ENCODE measurements at regions not wholly inside any gene's neighbourhood (a gene's known extent, or its start where the extent isn't known, plus 50 kb on each side); places are given as distances from the start of the nearest gene placed in this dataset.

- DNase-seq = no peak
Observed at GRCh38 chr15:39095218-39095879, 485.5 kb upstream of the THBS1 start.

- no peak for DNase-seq
Observed at GRCh38 chr15:39096608-39097205, 484.2 kb upstream of the THBS1 start.

- no peak for DNase-seq
Observed at GRCh38 chr15:39099524-39099923, 481.4 kb upstream of the THBS1 start.

GRCh38 chr15:39100106-39100660, 480.7 kb upstream of the THBS1 start:
- DNase-seq = no peak

- no peak for DNase-seq
Observed at GRCh38 chr15:39102431-39102830, 478.4 kb upstream of the THBS1 start.

- DNase-seq = no peak
Observed at GRCh38 chr15:39106950-39107349, 473.9 kb upstream of the THBS1 start.

- no peak for DNase-seq
Observed at GRCh38 chr15:39108021-39108420, 472.9 kb upstream of the THBS1 start.

GRCh38 chr15:39110336-39110735, 470.5 kb upstream of the THBS1 start:
- DNase-seq = no peak

GRCh38 chr15:39110746-39111145, 470.1 kb upstream of the THBS1 start:
- DNase-seq = no peak

GRCh38 chr15:39113741-39114140, 467.1 kb upstream of the THBS1 start:
- no peak for DNase-seq

- DNase-seq = no peak
Observed at GRCh38 chr15:39114690-39115378, 466.0 kb upstream of the THBS1 start.

GRCh38 chr15:39115379-39116057, 465.4 kb upstream of the THBS1 start:
- no peak for DNase-seq

GRCh38 chr15:39118510-39118909, 462.4 kb upstream of the THBS1 start:
- no peak for DNase-seq

- no peak for DNase-seq
Observed at GRCh38 chr15:39124155-39124552, 456.7 kb upstream of the THBS1 start.

- DNase-seq = no peak
Observed at GRCh38 chr15:39124553-39125171, 456.2 kb upstream of the THBS1 start.

GRCh38 chr15:39125226-39125625, 455.7 kb upstream of the THBS1 start:
- DNase-seq = no peak

- no peak for DNase-seq
Observed at GRCh38 chr15:39125904-39126303, 455.0 kb upstream of the THBS1 start.

GRCh38 chr15:39127151-39127790, 453.6 kb upstream of the THBS1 start:
- no peak for DNase-seq

- no peak for DNase-seq
Observed at GRCh38 chr15:39127925-39128617, 452.8 kb upstream of the THBS1 start.

- no peak for DNase-seq
Observed at GRCh38 chr15:39128746-39129145, 452.1 kb upstream of the THBS1 start.

- no peak for DNase-seq
Observed at GRCh38 chr15:39130556-39131379, 450.1 kb upstream of the THBS1 start.

Measured in NCI-H510A (cell line).